ENCODE measurements at regions not wholly inside any gene's neighbourhood (a gene's known extent, or its start where the extent isn't known, plus 50 kb on each side); places are given as distances from the start of the nearest gene placed in this dataset.
"Not testable (repeated sequence)": the region's sequence is repeated elsewhere in the genome, so short reads cannot be mapped to it uniquely, and the experiment has no call there.

GRCh38 chrX:153253239-153253638 lies 68.3 kb downstream of the PNMA6F start:
- not testable (repeated sequence) for TF ChIP-seq SUZ12 (IDR thresholded peaks at IDR 0.05; ENCODE audit: extremely low read depth, insufficient read depth, insufficient read length); ZNF274 (IDR thresholded peaks at IDR 0.05; ENCODE audit: low read depth, low read length)

Measured in NT2/D1 (cell line).